Urothelium cell line (cell line): ENCODE measurements at regions not wholly inside any gene's neighbourhood (a gene's known extent, or its start where the extent isn't known, plus 50 kb on each side); places are given as distances from the start of the nearest gene placed in this dataset.

Experiments used
- DNase-seq: peaks from one replicate; pipeline ENCODE4 v3.0.0; 2011; ENCODE audit warnings: low spot score, mixed read lengths
- FAIRE-seq: peaks from 2 replicates; lab custom pipeline; 2011; peaks lifted over from hg19 to GRCh38; lab: Jason Lieb, UNC

GRCh38 chr3:117117188-117117936 lies 407.8 kb downstream of the TUSC7 start:
- FAIRE-seq: no peak

GRCh38 chr3:117118604-117119003 lies 409.0 kb downstream of the TUSC7 start:
- FAIRE-seq: no peak
- DNase-seq: no peak

More at GRCh38 chr3:117117188-117117936, 407.8 kb downstream of the TUSC7 start:
- DNase-seq: no peak

GRCh38 chr3:117120014-117120413 lies 410.4 kb downstream of the TUSC7 start:
- FAIRE-seq (no peak), DNase-seq (no peak)

GRCh38 chr3:117122609-117123008 lies 413.0 kb downstream of the TUSC7 start:
- no peak for DNase-seq
- no peak for FAIRE-seq

- FAIRE-seq (no peak), DNase-seq (no peak)
Measured at GRCh38 chr3:117126460-117126859, 416.9 kb downstream of the TUSC7 start.

GRCh38 chr3:117126946-117127546 lies 417.5 kb downstream of the TUSC7 start:
- no peak for FAIRE-seq

GRCh38 chr3:117128133-117128532 lies 418.6 kb downstream of the TUSC7 start:
- no peak for DNase-seq
- no peak for FAIRE-seq

More at GRCh38 chr3:117126946-117127546, 417.5 kb downstream of the TUSC7 start:
- no peak for DNase-seq

GRCh38 chr3:117128872-117129271 lies 419.3 kb downstream of the TUSC7 start:
- FAIRE-seq (no peak), DNase-seq (no peak)

GRCh38 chr3:117129516-117129915 lies 419.9 kb downstream of the TUSC7 start:
- DNase-seq: no peak

GRCh38 chr3:117130222-117130621 lies 420.6 kb downstream of the TUSC7 start:
- FAIRE-seq (no peak), DNase-seq (no peak)

More at GRCh38 chr3:117129516-117129915, 419.9 kb downstream of the TUSC7 start:
- FAIRE-seq: no peak

- FAIRE-seq (no peak), DNase-seq (no peak)
Measured at GRCh38 chr3:117131259-117131658, 421.7 kb downstream of the TUSC7 start.

- FAIRE-seq: no peak
Measured at GRCh38 chr3:117133066-117133465, 423.5 kb downstream of the TUSC7 start.

GRCh38 chr3:117135207-117135606 lies 425.6 kb downstream of the TUSC7 start:
- no peak for DNase-seq
- FAIRE-seq: no peak

More at GRCh38 chr3:117133066-117133465, 423.5 kb downstream of the TUSC7 start:
- no peak for DNase-seq

- DNase-seq (no peak), FAIRE-seq (no peak)
Measured at GRCh38 chr3:117136003-117136402, 426.4 kb downstream of the TUSC7 start.

- no peak for FAIRE-seq
Measured at GRCh38 chr3:117137065-117137464, 427.5 kb downstream of the TUSC7 start.

GRCh38 chr3:117139681-117140080 lies 430.1 kb downstream of the TUSC7 start:
- DNase-seq (no peak), FAIRE-seq (no peak)

More at GRCh38 chr3:117137065-117137464, 427.5 kb downstream of the TUSC7 start:
- DNase-seq: no peak

- FAIRE-seq (no peak), DNase-seq (no peak)
Measured at GRCh38 chr3:117141812-117142211, 432.2 kb downstream of the TUSC7 start.

- no peak for FAIRE-seq
- no peak for DNase-seq
Measured at GRCh38 chr3:117144853-117145252, 435.3 kb downstream of the TUSC7 start.

- FAIRE-seq (no peak), DNase-seq (no peak)
Measured at GRCh38 chr3:117145677-117146076, 436.1 kb downstream of the TUSC7 start.

GRCh38 chr3:117146571-117146970 lies 437.0 kb downstream of the TUSC7 start:
- FAIRE-seq: no peak
- no peak for DNase-seq

- DNase-seq: no peak
- FAIRE-seq: no peak
Measured at GRCh38 chr3:117149584-117149983, 440.0 kb downstream of the TUSC7 start.

- no peak for DNase-seq
- FAIRE-seq: no peak
Measured at GRCh38 chr3:117150628-117151027, 441.0 kb downstream of the TUSC7 start.
